ENCODE measurements at regions not wholly inside any gene's neighbourhood (a gene's known extent, or its start where the extent isn't known, plus 50 kb on each side); places are given as distances from the start of the nearest gene placed in this dataset.
"Not testable (repeated sequence)": the region's sequence is repeated elsewhere in the genome, so short reads cannot be mapped to it uniquely, and the experiment has no call there.

DNA sequence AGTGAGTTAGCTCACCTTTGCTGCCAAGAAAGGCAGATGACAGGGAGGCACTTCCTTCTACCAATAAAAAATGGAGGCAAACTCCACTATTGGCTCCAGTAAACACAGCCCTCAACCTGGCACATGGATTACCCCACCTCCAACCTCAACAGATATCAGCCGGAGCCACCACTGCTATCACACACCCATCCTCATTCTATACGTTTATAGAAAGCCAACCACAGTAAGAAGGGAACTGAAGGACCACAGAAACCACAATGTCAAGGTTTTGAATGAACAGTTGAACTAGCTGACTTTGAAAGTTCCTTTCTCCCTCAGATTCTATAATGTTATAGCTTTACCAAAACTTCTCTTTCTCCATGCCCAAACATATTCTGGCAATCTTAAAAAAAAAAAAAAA is 526.2 kb downstream of the UQCRFS1 start:
- Histone ChIP-seq H3K9me3 (no peaks in the 10 kb centered on the region), H3K27me3 (no peaks in the 10 kb centered on the region), H3K4me3 (no peak overlapping the region), H3K36me3 (no peaks in the 10 kb centered on the region), H3K4me1 (no peaks in the 10 kb centered on the region), H3K27ac (no peak overlapping the region)
- TF ChIP-seq, protein P1, sequence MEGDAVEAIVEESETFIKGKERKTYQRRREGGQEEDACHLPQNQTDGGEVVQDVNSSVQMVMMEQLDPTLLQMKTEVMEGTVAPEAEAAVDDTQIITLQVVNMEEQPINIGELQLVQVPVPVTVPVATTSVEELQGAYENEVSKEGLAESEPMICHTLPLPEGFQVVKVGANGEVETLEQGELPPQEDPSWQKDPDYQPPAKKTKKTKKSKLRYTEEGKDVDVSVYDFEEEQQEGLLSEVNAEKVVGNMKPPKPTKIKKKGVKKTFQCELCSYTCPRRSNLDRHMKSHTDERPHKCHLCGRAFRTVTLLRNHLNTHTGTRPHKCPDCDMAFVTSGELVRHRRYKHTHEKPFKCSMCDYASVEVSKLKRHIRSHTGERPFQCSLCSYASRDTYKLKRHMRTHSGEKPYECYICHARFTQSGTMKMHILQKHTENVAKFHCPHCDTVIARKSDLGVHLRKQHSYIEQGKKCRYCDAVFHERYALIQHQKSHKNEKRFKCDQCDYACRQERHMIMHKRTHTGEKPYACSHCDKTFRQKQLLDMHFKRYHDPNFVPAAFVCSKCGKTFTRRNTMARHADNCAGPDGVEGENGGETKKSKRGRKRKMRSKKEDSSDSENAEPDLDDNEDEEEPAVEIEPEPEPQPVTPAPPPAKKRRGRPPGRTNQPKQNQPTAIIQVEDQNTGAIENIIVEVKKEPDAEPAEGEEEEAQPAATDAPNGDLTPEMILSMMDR (IDR thresholded peaks at IDR 0.05) = no peak
- TF ChIP-seq POLR2AphosphoS5 (IDR thresholded peaks at IDR 0.05; ENCODE audit: insufficient read depth in 1 of 2, low read depth in 1 of 2) (no peak), POLR2A (IDR thresholded peaks at IDR 0.05) (no peak)
- intact Hi-C loops (cut with DNase I) = no loop called here
- no peak for DNase-seq (ENCODE audit: extremely low spot score in 2 of 2)

DNA sequence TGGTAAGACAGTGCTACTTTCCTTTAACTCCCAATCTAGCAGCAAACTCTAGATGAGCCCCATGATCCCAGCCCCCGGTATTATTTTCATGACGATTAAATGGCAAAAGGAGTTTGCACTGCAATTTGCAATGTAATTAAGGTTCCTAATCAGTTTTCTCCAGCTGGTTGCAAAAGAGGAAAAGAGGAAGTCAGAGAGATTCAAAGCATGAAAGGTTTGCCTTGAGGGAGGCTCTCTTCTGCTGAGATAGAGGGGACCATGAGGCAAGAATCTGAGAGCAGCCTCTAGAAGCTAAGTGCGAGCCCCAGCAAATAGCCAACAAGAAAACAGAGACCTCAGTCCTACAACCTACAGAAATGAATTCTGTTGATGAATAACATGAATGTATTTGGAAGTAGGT is 527.1 kb downstream of the UQCRFS1 start:
- intact Hi-C loops (cut with DNase I) = no loop called here
- TF ChIP-seq POLR2A (IDR thresholded peaks at IDR 0.05) (no peak), POLR2AphosphoS5 (IDR thresholded peaks at IDR 0.05; ENCODE audit: insufficient read depth in 1 of 2, low read depth in 1 of 2) (no peak)
- TF ChIP-seq, protein P1 (IDR thresholded peaks at IDR 0.05) = no peak
- Histone ChIP-seq H3K4me3 (no peak overlapping the region), H3K36me3 (no peaks in the 10 kb centered on the region), H3K4me1 (no peaks in the 10 kb centered on the region), H3K27me3 (no peaks in the 10 kb centered on the region), H3K27ac (no peak overlapping the region), H3K9me3 (no peaks in the 10 kb centered on the region)
- no peak for DNase-seq (ENCODE audit: extremely low spot score in 2 of 2)

DNA sequence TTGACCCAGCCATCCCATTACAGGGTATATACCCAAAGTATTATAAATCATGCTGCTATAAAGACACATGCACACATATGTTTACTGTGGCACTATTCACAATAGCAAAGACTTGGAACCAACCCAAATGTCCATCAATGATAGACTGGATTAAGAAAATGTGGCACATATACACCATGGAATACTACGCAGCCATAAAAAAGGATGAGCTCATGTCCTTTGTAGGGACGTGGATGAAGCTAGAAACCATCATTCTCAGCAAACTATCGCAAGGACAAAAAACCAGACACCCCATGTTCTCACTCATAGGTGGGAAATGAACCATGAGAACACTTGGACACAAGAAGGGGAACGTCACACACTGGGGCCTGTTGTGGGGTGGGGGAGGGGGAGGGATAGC is 527.9 kb downstream of the UQCRFS1 start:
- DNase-seq (ENCODE audit: extremely low spot score in 2 of 2); H3K27me3 ChIP-seq; H3K4me1 ChIP-seq; H3K4me3 ChIP-seq; H3K36me3 ChIP-seq; H3K27ac ChIP-seq; H3K9me3 ChIP-seq; intact Hi-C loops (cut with DNase I): not testable (repeated sequence)

DNA sequence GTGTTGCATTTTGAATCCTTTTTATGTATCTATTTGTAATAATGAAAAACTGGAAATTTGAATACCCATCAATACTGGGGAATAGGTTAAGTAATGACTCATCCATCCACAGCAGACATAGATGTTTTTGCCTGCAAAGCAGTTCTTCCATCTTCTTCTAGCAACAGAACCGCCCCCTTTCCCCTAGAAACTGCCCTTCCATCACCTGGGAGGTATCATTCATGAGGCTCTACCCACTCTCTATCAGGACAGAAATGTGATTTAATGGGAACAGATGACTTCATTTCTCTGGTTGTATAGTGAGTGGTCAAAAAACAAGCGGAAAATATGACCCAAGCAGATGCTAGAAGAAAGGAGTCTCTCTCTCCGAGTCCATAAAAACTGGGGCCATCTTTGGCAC is 532.8 kb downstream of the UQCRFS1 start:
- intact Hi-C loops (cut with DNase I) = no loop called here
- no peaks in the 10 kb centered on the region for H3K4me1 ChIP-seq

DNA sequence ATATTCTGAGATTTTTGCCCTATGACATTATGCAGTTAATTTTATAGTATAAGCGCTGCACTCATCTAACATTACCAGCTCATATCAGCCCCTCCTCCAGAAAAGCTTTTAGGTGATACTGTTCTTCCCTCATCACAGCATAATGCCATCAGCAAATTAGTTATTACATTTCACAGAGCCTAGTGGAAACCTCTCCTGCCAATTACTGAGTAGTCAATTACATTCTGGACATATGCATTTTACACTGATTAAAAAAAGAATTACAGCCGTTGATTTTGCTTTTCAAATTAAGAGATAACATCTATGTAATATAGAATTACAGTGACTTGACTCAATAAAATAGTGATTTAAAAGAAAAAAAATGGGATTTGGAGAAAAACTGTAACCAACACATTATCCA is 542.1 kb downstream of the UQCRFS1 start:
- Histone ChIP-seq H3K27ac (no peak overlapping the region), H3K4me3 (no peak overlapping the region), H3K9me3 (no peaks in the 10 kb centered on the region), H3K4me1 (no peaks in the 10 kb centered on the region), H3K36me3 (no peaks in the 10 kb centered on the region), H3K27me3 (no peaks in the 10 kb centered on the region)
- intact Hi-C loops (cut with DNase I) = no loop called here
- TF ChIP-seq POLR2A (IDR thresholded peaks at IDR 0.05) (no peak), POLR2AphosphoS5 (IDR thresholded peaks at IDR 0.05; ENCODE audit: insufficient read depth in 1 of 2, low read depth in 1 of 2) (no peak)
- TF ChIP-seq, protein P1 (IDR thresholded peaks at IDR 0.05) = no peak
- DNase-seq (ENCODE audit: extremely low spot score in 2 of 2) = no peak

More for the DNA sequence above, 532.8 kb downstream of the UQCRFS1 start:
- Histone ChIP-seq H3K27me3 (no peaks in the 10 kb centered on the region), H3K4me3 (no peak overlapping the region), H3K36me3 (no peaks in the 10 kb centered on the region), H3K9me3 (no peaks in the 10 kb centered on the region), H3K27ac (no peak overlapping the region)
- TF ChIP-seq POLR2AphosphoS5 (IDR thresholded peaks at IDR 0.05; ENCODE audit: insufficient read depth in 1 of 2, low read depth in 1 of 2) (no peak), POLR2A (IDR thresholded peaks at IDR 0.05) (no peak)
- TF ChIP-seq, protein P1 (IDR thresholded peaks at IDR 0.05) = no peak
- no peak for DNase-seq (ENCODE audit: extremely low spot score in 2 of 2)

DNA sequence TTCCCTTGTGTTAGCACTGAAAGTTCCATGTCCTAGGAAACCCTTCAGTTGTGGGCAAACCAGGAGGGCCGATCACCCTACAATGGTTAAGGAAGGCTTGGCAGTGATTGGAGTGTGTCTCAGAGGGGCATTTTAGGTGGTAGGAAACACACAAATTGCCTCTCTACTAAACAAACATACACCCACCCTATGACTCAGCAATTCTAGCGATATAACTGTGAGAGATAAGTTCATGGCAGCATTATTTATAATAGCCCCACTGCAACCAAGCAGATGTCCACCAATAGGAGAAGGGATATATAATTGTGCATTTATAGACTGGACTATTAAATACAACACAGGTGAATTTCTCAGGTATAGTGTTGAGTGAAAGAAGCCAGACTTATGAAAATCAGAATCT is 543.1 kb downstream of the UQCRFS1 start:
- no peaks in the 10 kb centered on the region for H3K27me3 ChIP-seq
- no peaks in the 10 kb centered on the region for H3K36me3 ChIP-seq
- H3K4me3 ChIP-seq = no peak overlapping the region
- DNase-seq (ENCODE audit: extremely low spot score in 2 of 2) = no peak
- no peaks in the 10 kb centered on the region for H3K9me3 ChIP-seq
- no peaks in the 10 kb centered on the region for H3K4me1 ChIP-seq
- intact Hi-C loops (cut with DNase I) = no loop called here
- TF ChIP-seq POLR2A (IDR thresholded peaks at IDR 0.05) = no peak
- TF ChIP-seq, protein P1 (IDR thresholded peaks at IDR 0.05) = no peak
- TF ChIP-seq POLR2AphosphoS5 (IDR thresholded peaks at IDR 0.05; ENCODE audit: insufficient read depth in 1 of 2, low read depth in 1 of 2) = no peak
- H3K27ac ChIP-seq = no peak overlapping the region

All from vagina (tissue), 2 donors.